Liver (tissue), 8 donors: ENCODE measurements at regions not wholly inside any gene's neighbourhood (a gene's known extent, or its start where the extent isn't known, plus 50 kb on each side); places are given as distances from the start of the nearest gene placed in this dataset.

Source experiments
- DNase-seq: peaks from one replicate; pipeline ENCODE4 v3.0.0-alpha.2; 2017; ENCODE audit warnings: low spot score
- H3K27ac ChIP-seq, 2 donors: one replicate each; pipeline ENCODE4 v1.7.0; 2013; ENCODE audit warnings: inconsistent platforms in 2 of 2, low read length in 2 of 2, control low read depth in 1 of 2, low read depth in 1 of 2, mild to moderate bottlenecking in 1 of 2
- H3K27me3 ChIP-seq, 4 donors: one replicate each; pipeline versions ENCODE4 v1.6.1 to v1.7.0; 2013; ENCODE audit warnings: low read length in 3 of 4, inconsistent platforms in 1 of 4, mild to moderate bottlenecking in 1 of 4, moderate library complexity in 1 of 4; ENCODE audit not compliant: control insufficient read depth in 4 of 4, insufficient read depth in 4 of 4
- H3K36me3 ChIP-seq, 4 donors: one replicate each; pipeline versions ENCODE4 v1.6.1 to v1.7.0; 2013; ENCODE audit warnings: low read length in 3 of 4, mild to moderate bottlenecking in 3 of 4, low read depth in 1 of 4, moderate library complexity in 1 of 4; ENCODE audit not compliant: control insufficient read depth in 4 of 4, insufficient read depth in 3 of 4
- H3K4me1 ChIP-seq, 4 donors: one replicate each; pipeline versions ENCODE4 v1.6.1 to v1.7.0; 2013; ENCODE audit warnings: low read length in 3 of 4, mild to moderate bottlenecking in 3 of 4, moderate library complexity in 1 of 4; ENCODE audit not compliant: control insufficient read depth in 4 of 4, insufficient read depth in 4 of 4
- H3K4me3 ChIP-seq, 3 donors: one replicate each; pipeline versions ENCODE4 v1.6.1 to v1.7.0; 2013; ENCODE audit warnings: low read length in 3 of 3, control low read depth in 1 of 3, low read depth in 1 of 3, mild to moderate bottlenecking in 1 of 3
- H3K9ac ChIP-seq, 2 donors: one replicate each; pipeline ENCODE4 v1.7.0; 2013; ENCODE audit warnings: low read length in 2 of 2, mild to moderate bottlenecking in 2 of 2, moderate library complexity in 2 of 2, control low read depth in 1 of 2, low read depth in 1 of 2
- H3K9me3 ChIP-seq, 4 donors: one replicate each; pipeline versions ENCODE4 v1.6.1 to v1.7.0; 2013; ENCODE audit warnings: low read length in 3 of 4; ENCODE audit not compliant: control insufficient read depth in 4 of 4
- ATF3 ChIP-seq: IDR thresholded peaks from 2 replicates; pipeline ENCODE4 v1.6.1; 2016; ENCODE audit warnings: antibody characterized with exemption
- CTCF ChIP-seq: fragments of 150-350 bp; IDR thresholded peaks from 2 replicates; pipeline ENCODE4 v1.5.1; 2017; ENCODE audit warnings: improper control_type of control experiment, low read depth, low read length; ENCODE audit not compliant: missing input control
- EGR1 ChIP-seq, 2 donors: IDR thresholded peaks; 2 replicates each; pipeline ENCODE4 v1.6.1; 2016 to 2018; ENCODE audit warnings: antibody characterized with exemption in 2 of 2, low read depth in 2 of 2
- FOXA1 ChIP-seq: IDR thresholded peaks from 2 replicates; pipeline ENCODE4 v1.6.1; 2016; ENCODE audit warnings: antibody characterized with exemption
- FOXA2 ChIP-seq: IDR thresholded peaks from 2 replicates; pipeline ENCODE4 v1.6.1; 2016; ENCODE audit warnings: antibody characterized with exemption
- GABPA ChIP-seq, 2 donors: IDR thresholded peaks in 1 of 2; conservative IDR thresholded peaks in 1 of 2; 2 replicates each; pipeline ENCODE4 v1.6.1; 2016; ENCODE audit warnings: antibody characterized with exemption in 2 of 2, mild to moderate bottlenecking in 1 of 2, moderate library complexity in 1 of 2
- HNF4A ChIP-seq, 2 donors: conservative IDR thresholded peaks; 2 replicates each; pipeline ENCODE4 v1.6.1; 2016; ENCODE audit warnings: antibody characterized with exemption in 2 of 2, mild to moderate bottlenecking in 2 of 2
- HNF4G ChIP-seq: IDR thresholded peaks from 2 replicates; pipeline ENCODE4 v1.6.1; 2016; ENCODE audit warnings: antibody characterized with exemption
- JUND ChIP-seq, 2 donors: IDR thresholded peaks; 2 replicates each; pipeline ENCODE4 v1.6.1; 2016; ENCODE audit warnings: antibody characterized with exemption in 2 of 2
- MAX ChIP-seq: IDR thresholded peaks from 2 replicates; pipeline ENCODE4 v1.6.1; 2016; ENCODE audit warnings: antibody characterized with exemption
- NR2F2 ChIP-seq: IDR thresholded peaks from 2 replicates; pipeline ENCODE4 v1.6.1; 2016; ENCODE audit warnings: antibody characterized with exemption
- RAD21 ChIP-seq, 2 donors: IDR thresholded peaks; 2 replicates each; pipeline ENCODE4 v1.6.1; 2016; ENCODE audit warnings: antibody characterized with exemption in 2 of 2, mild to moderate bottlenecking in 2 of 2
- REST ChIP-seq: IDR thresholded peaks from 2 replicates; pipeline ENCODE4 v1.6.1; 2016; ENCODE audit warnings: antibody characterized with exemption, mild to moderate bottlenecking
- RXRA ChIP-seq, 2 donors: IDR thresholded peaks; 2 replicates each; pipeline ENCODE4 v1.6.1; 2017 to 2018; ENCODE audit warnings: antibody characterized with exemption in 2 of 2, mild to moderate bottlenecking in 1 of 2
- SP1 ChIP-seq: IDR thresholded peaks from 2 replicates; pipeline ENCODE4 v1.6.1; 2018; ENCODE audit warnings: antibody characterized with exemption, mild to moderate bottlenecking
- TAF1 ChIP-seq: conservative IDR thresholded peaks from 2 replicates; pipeline ENCODE4 v1.6.1; 2016; ENCODE audit warnings: antibody characterized with exemption, mild to moderate bottlenecking
- YY1 ChIP-seq: IDR thresholded peaks from 2 replicates; pipeline ENCODE4 v1.6.1; 2016; ENCODE audit warnings: antibody characterized with exemption, mild to moderate bottlenecking
- ZBTB33 ChIP-seq: IDR thresholded peaks from 2 replicates; pipeline ENCODE4 v1.6.1; 2016; ENCODE audit warnings: antibody characterized with exemption
- WGBS: extraction: QIAGEN DNeasy Blood & Tissue Kit; methylation state at CpG from one replicate; pipeline ENCODE4 v1.1.7; 2013; 5-methylcytosine and 5-hydroxymethylcytosine counted together
- donor health status: healthy.
- donor health status: healthy.
- donor health status: healthy.
- donor health status: healthy.
- donor health status: healthy.

GRCh38 chr11:134564472-134565200 is 152.6 kb upstream of the B3GAT1 start:
- Histone ChIP-seq H3K9ac (no peak overlapping the region), H3K4me3 (no peak overlapping the region), H3K27ac (no peak overlapping the region), H3K9me3 (no peaks in the 10 kb centered on the region), H3K36me3 (no peaks in the 10 kb centered on the region), H3K4me1 (no peaks in the 10 kb centered on the region), H3K27me3 (no peaks in the 10 kb centered on the region)
- peak; percentile 13 for DNase-seq
- 92% methylated on average over 6 of the region's 6 CpGs for WGBS
- TF ChIP-seq ATF3 = no peak
- TF ChIP-seq SP1 = no peak
- no peak for TF ChIP-seq YY1
- no peak for TF ChIP-seq HNF4G
- no peak for TF ChIP-seq CTCF
- TF ChIP-seq GABPA (IDR thresholded peaks at IDR 0.05 in 1 of 2, conservative IDR thresholded peaks at IDR 0.05 in 1 of 2) = no peak
- TF ChIP-seq RXRA (IDR thresholded peaks at IDR 0.05) = no peak
- no peak for TF ChIP-seq RAD21 (IDR thresholded peaks at IDR 0.05)
- TF ChIP-seq JUND (IDR thresholded peaks at IDR 0.05) = no peak
- TF ChIP-seq ZBTB33 = no peak
- TF ChIP-seq EGR1 (IDR thresholded peaks at IDR 0.05; ENCODE audit: low read depth in 2 of 2) = no peak
- TF ChIP-seq REST = no peak
- no peak for TF ChIP-seq MAX
- no peak for TF ChIP-seq HNF4A (conservative IDR thresholded peaks at IDR 0.05)
- no peak for TF ChIP-seq TAF1
- no peak for TF ChIP-seq NR2F2
- no peak for TF ChIP-seq FOXA2
- no peak for TF ChIP-seq FOXA1
